ENCODE measurements at regions not wholly inside any gene's neighbourhood (a gene's known extent, or its start where the extent isn't known, plus 50 kb on each side); places are given as distances from the start of the nearest gene placed in this dataset.

GRCh38 chr22:47687346-47687655, 924.9 kb downstream of the TBC1D22A start:
- POLR2A ChIA-PET, result no interaction called here
- no peaks in the 10 kb centered on the region; the same call in 1 of the 2 replicates for H3K9me3 ChIP-seq (ENCODE audit: control insufficient read depth, insufficient read depth, low read depth, low read length)
- H3K27ac ChIP-seq (ENCODE audit: extremely low read depth, low read depth, low read length), result no peak overlapping the region
- TF ChIP-seq ZNF677 (tag by site-specific recombination; IDR thresholded peaks at IDR 0.05) (no peak), ZNF18 (tag by site-specific recombination; IDR thresholded peaks at IDR 0.05) (no peak), HOXC10 (CRISPR knock-in tag; IDR thresholded peaks at IDR 0.05) (no peak), ZNF600 (tag by site-specific recombination; IDR thresholded peaks at IDR 0.05) (no peak), ZNF175 (tag by site-specific recombination; IDR thresholded peaks at IDR 0.05) (no peak), BCL6B (tag by site-specific recombination; IDR thresholded peaks at IDR 0.05) (no peak), ZNF280C (tag by site-specific recombination; IDR thresholded peaks at IDR 0.05) (no peak), ZFP37 (tag by site-specific recombination; IDR thresholded peaks at IDR 0.05) (no peak), ZNF660 (tag by site-specific recombination; IDR thresholded peaks at IDR 0.05) (no peak), OSR2 (tag by site-specific recombination; IDR thresholded peaks at IDR 0.05) (no peak), ZNF26 (tag by site-specific recombination; IDR thresholded peaks at IDR 0.05) (no peak), CTCF (tag by site-specific recombination; IDR thresholded peaks at IDR 0.05) (no peak), KLF17 (tag by site-specific recombination; IDR thresholded peaks at IDR 0.05) (no peak)
- CTCF ChIA-PET, result no interaction called here
- H3K4me1 ChIP-seq (ENCODE audit: control insufficient read depth, insufficient read depth, low read length), result no peaks in the 10 kb centered on the region
- no peaks in the 10 kb centered on the region for H3K36me3 ChIP-seq (ENCODE audit: control insufficient read depth in 2 of 2, insufficient read depth in 1 of 2, low read length in 2 of 2)
- no peak overlapping the region for H3K4me3 ChIP-seq (ENCODE audit: low read depth, low read length)

GRCh38 chr22:47686594-47687345, 924.3 kb downstream of the TBC1D22A start:
- H3K36me3 ChIP-seq (ENCODE audit: control insufficient read depth in 2 of 2, insufficient read depth in 1 of 2, low read length in 2 of 2), result no peaks in the 10 kb centered on the region
- no peak overlapping the region for H3K27ac ChIP-seq (ENCODE audit: extremely low read depth, low read depth, low read length)
- ChIA-PET CTCF (no interaction called here), POLR2A (no interaction called here)
- no peaks in the 10 kb centered on the region for H3K4me1 ChIP-seq (ENCODE audit: control insufficient read depth, insufficient read depth, low read length)
- H3K9me3 ChIP-seq (ENCODE audit: control insufficient read depth, insufficient read depth, low read depth, low read length), result no peaks in the 10 kb centered on the region; the same call in 1 of the 2 replicates
- no peak overlapping the region for H3K4me3 ChIP-seq (ENCODE audit: low read depth, low read length)
- TF ChIP-seq FEZF1 (tag by site-specific recombination; IDR thresholded peaks at IDR 0.05) (no peak), HOXA7 (CRISPR knock-in tag; IDR thresholded peaks at IDR 0.05; ENCODE audit: borderline replicate concordance) (no peak), ZNF600 (tag by site-specific recombination; IDR thresholded peaks at IDR 0.05) (no peak), ZNF311 (tag by site-specific recombination; IDR thresholded peaks at IDR 0.05; ENCODE audit: borderline replicate concordance) (no peak), ZNF624 (tag by site-specific recombination; IDR thresholded peaks at IDR 0.05) (no peak), KLF16 (tag by site-specific recombination; IDR thresholded peaks at IDR 0.05) (no peak), ZSCAN18 (tag by site-specific recombination; IDR thresholded peaks at IDR 0.05) (no peak), ZBTB11 (tag by site-specific recombination; conservative IDR thresholded peaks at IDR 0.05; ENCODE audit: low read depth) (no peak)
